ENCODE measurements at regions not wholly inside any gene's neighbourhood (a gene's known extent, or its start where the extent isn't known, plus 50 kb on each side); places are given as distances from the start of the nearest gene placed in this dataset.

GRCh38 chr9:90092508-90092907, 487.7 kb downstream of the GADD45G start:
- DNase-seq = no peak
- TF ChIP-seq, protein P1, sequence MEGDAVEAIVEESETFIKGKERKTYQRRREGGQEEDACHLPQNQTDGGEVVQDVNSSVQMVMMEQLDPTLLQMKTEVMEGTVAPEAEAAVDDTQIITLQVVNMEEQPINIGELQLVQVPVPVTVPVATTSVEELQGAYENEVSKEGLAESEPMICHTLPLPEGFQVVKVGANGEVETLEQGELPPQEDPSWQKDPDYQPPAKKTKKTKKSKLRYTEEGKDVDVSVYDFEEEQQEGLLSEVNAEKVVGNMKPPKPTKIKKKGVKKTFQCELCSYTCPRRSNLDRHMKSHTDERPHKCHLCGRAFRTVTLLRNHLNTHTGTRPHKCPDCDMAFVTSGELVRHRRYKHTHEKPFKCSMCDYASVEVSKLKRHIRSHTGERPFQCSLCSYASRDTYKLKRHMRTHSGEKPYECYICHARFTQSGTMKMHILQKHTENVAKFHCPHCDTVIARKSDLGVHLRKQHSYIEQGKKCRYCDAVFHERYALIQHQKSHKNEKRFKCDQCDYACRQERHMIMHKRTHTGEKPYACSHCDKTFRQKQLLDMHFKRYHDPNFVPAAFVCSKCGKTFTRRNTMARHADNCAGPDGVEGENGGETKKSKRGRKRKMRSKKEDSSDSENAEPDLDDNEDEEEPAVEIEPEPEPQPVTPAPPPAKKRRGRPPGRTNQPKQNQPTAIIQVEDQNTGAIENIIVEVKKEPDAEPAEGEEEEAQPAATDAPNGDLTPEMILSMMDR (IDR thresholded peaks at IDR 0.05; ENCODE audit: partially characterized antibody, unreplicated experiment) = no peak
- peak overlapping the region; percentile 67 for H3K27ac Mint-ChIP-seq (ENCODE audit: unreplicated experiment)
- H3K27me3 Mint-ChIP-seq (ENCODE audit: unreplicated experiment) = peaks cover 16% of the 10 kb centered on the region
- peaks cover 21% of the 10 kb centered on the region for H3K9me3 Mint-ChIP-seq (ENCODE audit: unreplicated experiment)
- H3K4me1 Mint-ChIP-seq (ENCODE audit: low read depth, unreplicated experiment) = peaks cover 24% of the 10 kb centered on the region
- peak overlapping the region; percentile 56 for H3K4me3 Mint-ChIP-seq (ENCODE audit: unreplicated experiment)
- peaks cover 5% of the 10 kb centered on the region for H3K36me3 Mint-ChIP-seq (ENCODE audit: unreplicated experiment)

- TF ChIP-seq, protein P1 (IDR thresholded peaks at IDR 0.05; ENCODE audit: partially characterized antibody, unreplicated experiment) = no peak
- peak overlapping the region; percentile 91 for H3K27ac Mint-ChIP-seq (ENCODE audit: unreplicated experiment)
- DNase-seq = peak; percentile 81
- peaks cover 24% of the 10 kb centered on the region for H3K4me1 Mint-ChIP-seq (ENCODE audit: low read depth, unreplicated experiment)
- peak overlapping the region; percentile 68 for H3K4me3 Mint-ChIP-seq (ENCODE audit: unreplicated experiment)
- no peaks in the 10 kb centered on the region for H3K36me3 Mint-ChIP-seq (ENCODE audit: unreplicated experiment)
- peaks cover 16% of the 10 kb centered on the region for H3K27me3 Mint-ChIP-seq (ENCODE audit: unreplicated experiment)
- H3K9me3 Mint-ChIP-seq (ENCODE audit: unreplicated experiment) = peaks cover 21% of the 10 kb centered on the region
Observed at GRCh38 chr9:90095682-90096081, 490.9 kb downstream of the GADD45G start.

DNA sequence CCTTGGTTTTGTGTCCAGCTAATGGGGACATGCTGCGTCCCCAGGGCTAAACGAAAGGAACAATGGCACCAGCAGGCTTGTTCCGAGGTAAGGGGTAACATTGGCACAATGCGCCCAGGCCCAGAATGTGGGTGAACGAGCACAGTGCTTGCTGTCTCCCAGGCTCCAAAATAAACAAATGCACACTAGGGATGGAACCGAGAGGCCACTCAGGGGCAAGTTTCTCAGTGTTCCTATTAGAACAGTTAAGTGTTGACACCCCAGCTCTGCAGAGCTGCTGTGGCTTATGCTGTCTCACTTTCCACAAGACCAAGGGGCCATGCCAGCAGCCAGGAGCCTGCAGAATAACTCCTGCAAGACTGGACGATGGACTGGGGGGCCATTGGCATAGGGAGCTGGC, 492.4 kb downstream of the GADD45G start:
- H3K9me3 Mint-ChIP-seq (ENCODE audit: unreplicated experiment) = peaks cover 21% of the 10 kb centered on the region
- TF ChIP-seq, protein P1 (IDR thresholded peaks at IDR 0.05; ENCODE audit: partially characterized antibody, unreplicated experiment) = no peak
- no peak for DNase-seq

DNA sequence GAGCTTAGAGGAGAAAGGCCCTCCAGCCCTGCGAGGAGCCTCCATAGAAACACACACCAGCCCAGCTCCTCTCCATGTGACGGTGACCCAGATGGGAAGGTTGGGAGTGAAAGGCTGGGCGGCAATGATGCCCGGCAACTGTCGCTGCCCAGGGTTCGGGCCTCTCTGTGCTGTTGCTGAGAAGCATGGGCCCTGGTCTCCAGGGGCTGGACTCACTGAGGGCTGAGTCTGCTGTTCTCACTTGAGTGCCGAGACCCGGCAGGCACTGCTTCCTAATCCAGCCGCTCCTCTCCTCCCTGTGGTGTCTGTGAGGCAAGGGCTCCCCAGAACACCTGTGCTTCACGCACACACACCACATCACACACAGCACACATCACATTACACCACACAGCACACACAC, 493.6 kb downstream of the GADD45G start:
- H3K36me3 Mint-ChIP-seq (ENCODE audit: unreplicated experiment) = no peaks in the 10 kb centered on the region
- peaks cover 15% of the 10 kb centered on the region for H3K4me1 Mint-ChIP-seq (ENCODE audit: low read depth, unreplicated experiment)
- H3K27ac Mint-ChIP-seq (ENCODE audit: unreplicated experiment) = no peak overlapping the region
- H3K27me3 Mint-ChIP-seq (ENCODE audit: unreplicated experiment) = peaks cover 12% of the 10 kb centered on the region
- TF ChIP-seq, protein P1 (IDR thresholded peaks at IDR 0.05; ENCODE audit: partially characterized antibody, unreplicated experiment) = no peak
- H3K4me3 Mint-ChIP-seq (ENCODE audit: unreplicated experiment) = no peak overlapping the region
- DNase-seq = peak; percentile 57
- peaks cover 17% of the 10 kb centered on the region for H3K9me3 Mint-ChIP-seq (ENCODE audit: unreplicated experiment)

More for the DNA sequence above, 492.4 kb downstream of the GADD45G start:
- Mint-ChIP-seq H3K4me3 (ENCODE audit: unreplicated experiment) (peak overlapping the region; percentile 26), H3K4me1 (ENCODE audit: low read depth, unreplicated experiment) (peaks cover 26% of the 10 kb centered on the region), H3K36me3 (ENCODE audit: unreplicated experiment) (no peaks in the 10 kb centered on the region), H3K27me3 (ENCODE audit: unreplicated experiment) (peaks cover 14% of the 10 kb centered on the region), H3K27ac (ENCODE audit: unreplicated experiment) (no peak overlapping the region)

GRCh38 chr9:90099262-90099963, 494.6 kb downstream of the GADD45G start:
- TF ChIP-seq, protein P1 (IDR thresholded peaks at IDR 0.05; ENCODE audit: partially characterized antibody, unreplicated experiment) = peak; percentile 39
- Mint-ChIP-seq H3K36me3 (ENCODE audit: unreplicated experiment) (no peaks in the 10 kb centered on the region), H3K27ac (ENCODE audit: unreplicated experiment) (no peak overlapping the region), H3K4me3 (ENCODE audit: unreplicated experiment) (no peak overlapping the region), H3K9me3 (ENCODE audit: unreplicated experiment) (peaks cover 15% of the 10 kb centered on the region), H3K27me3 (ENCODE audit: unreplicated experiment) (peaks cover 12% of the 10 kb centered on the region), H3K4me1 (ENCODE audit: low read depth, unreplicated experiment) (peaks cover 7% of the 10 kb centered on the region)
- DNase-seq = no peak

Data from glutamatergic neuron (in vitro differentiated cells).